Thyroid gland (tissue), 4 donors: ENCODE measurements at regions not wholly inside any gene's neighbourhood (a gene's known extent, or its start where the extent isn't known, plus 50 kb on each side); places are given as distances from the start of the nearest gene placed in this dataset.

Source experiments
- CTCF ChIP-seq, 6 experiments: fragments of 200-600 bp in 3 of 6; fragments of 450-650 bp in 3 of 6; sonication (generic) in 3 of 6; IDR thresholded peaks; one replicate each; pipeline ENCODE4 v1.5.1; 2016 to 2019; ENCODE audit warnings: antibody characterized with exemption in 6 of 6, mild to moderate bottlenecking in 2 of 6, inconsistent platforms in 1 of 6, moderate library complexity in 1 of 6
- POLR2A ChIP-seq, 2 donors: fragments of 450-650 bp; IDR thresholded peaks; one replicate each; pipeline ENCODE4 v1.6.1; 2017; ENCODE audit warnings: antibody characterized with exemption in 2 of 2, mild to moderate bottlenecking in 2 of 2, moderate library complexity in 1 of 2

GRCh38 chr6:21850691-21851090 is 257.1 kb downstream of the SOX4 start:
- TF ChIP-seq POLR2A (IDR thresholded peaks at IDR 0.05), result no peak
- TF ChIP-seq CTCF (IDR thresholded peaks at IDR 0.05), result no peak
